IMR-90 (cell line): ENCODE measurements at regions not wholly inside any gene's neighbourhood (a gene's known extent, or its start where the extent isn't known, plus 50 kb on each side); places are given as distances from the start of the nearest gene placed in this dataset.

ENCODE experiments used
- ATAC-seq: fragments of 200-7000 bp; cut with Tn5 transposase; 2 replicates; pipeline ENCODE4 v1.9.1; 2020; ENCODE audit warnings: low read depth, mild to moderate bottlenecking, moderate library complexity
- BruUV-seq: library from RNA; stranded (reverse); fragments of 400-500 nt; replicated peaks from 2 replicates; lab custom pipeline; 2021; lab: Mats Ljungman, UMichigan
- CTCF ChIA-PET: fragments of 300-600 bp; formaldehyde crosslinking; extraction: SDS; loops from one replicate; lab custom pipeline; 2021; ENCODE audit warnings: antibody characterized with exemption; lab: Yijun Ruan, JAX
- POLR2A ChIA-PET: fragments of 300-600 bp; sonication (Branson Sonifier 250); formaldehyde crosslinking; loops from one replicate; lab custom pipeline; 2022; ENCODE audit warnings: antibody characterized with exemption; ENCODE audit not compliant: unreplicated experiment; lab: Charles Lee
- DNase-seq: peaks from one replicate; pipeline ENCODE4 v3.0.0; 2013
- H2AFZ ChIP-seq: replicated peaks from 2 replicates; pipeline ENCODE3; 2013; ENCODE audit warnings: low read length, mild to moderate bottlenecking; ENCODE audit not compliant: poor library complexity
- H2AK5ac ChIP-seq: 2 replicates; pipeline ENCODE4 v1.6.1; 2013; ENCODE audit warnings: low read depth, low read length, inconsistent platforms
- H2AK9ac ChIP-seq: replicated peaks from 2 replicates; pipeline ENCODE3; 2013; ENCODE audit warnings: mild to moderate bottlenecking, low read depth, low read length, moderate library complexity; ENCODE audit not compliant: poor library complexity
- H2BK120ac ChIP-seq: 2 replicates; pipeline ENCODE4 v1.6.1; 2013; ENCODE audit warnings: low read depth, low read length, inconsistent platforms
- H2BK15ac ChIP-seq: 3 replicates; pipeline ENCODE4 v1.6.1; 2013; ENCODE audit warnings: low read depth, low read length, inconsistent platforms
- H2BK20ac ChIP-seq: 2 replicates; pipeline ENCODE4 v1.6.1; 2013; ENCODE audit warnings: low read depth, mild to moderate bottlenecking, inconsistent platforms, low read length, moderate library complexity
- H2BK5ac ChIP-seq: 2 replicates; pipeline ENCODE4 v1.6.1; 2013; ENCODE audit warnings: mild to moderate bottlenecking, low read depth, low read length, inconsistent platforms; ENCODE audit not compliant: poor library complexity, severe bottlenecking
- H3K14ac ChIP-seq: replicated peaks from 2 replicates; pipeline ENCODE4 v1.6.1; 2013; ENCODE audit warnings: low read depth, low read length, inconsistent platforms
- H3K18ac ChIP-seq: 2 replicates; pipeline ENCODE4 v1.6.1; 2013; ENCODE audit warnings: low read depth, low read length, control low read depth
- H3K23ac ChIP-seq: 2 replicates; pipeline ENCODE4 v1.6.1; 2013; ENCODE audit warnings: low read depth, low read length, inconsistent platforms
- H3K27ac ChIP-seq: 2 replicates; pipeline ENCODE4 v1.5.1; 2013; ENCODE audit warnings: mild to moderate bottlenecking, control low read depth, low read length; ENCODE audit not compliant: insufficient read depth
- H3K27me3 ChIP-seq: 2 replicates; pipeline ENCODE4 v1.6.1; 2013; ENCODE audit warnings: low read length; ENCODE audit not compliant: control insufficient read depth, insufficient read depth
- H3K36me3 ChIP-seq: 2 replicates; pipeline ENCODE4 v1.6.1; 2013; ENCODE audit warnings: low read length, mixed read lengths; ENCODE audit not compliant: control insufficient read depth, insufficient read depth
- H3K4ac ChIP-seq: 2 replicates; pipeline ENCODE4 v1.6.1; 2013; ENCODE audit warnings: low read depth, low read length, inconsistent platforms
- H3K4me1 ChIP-seq: 2 replicates; pipeline ENCODE4 v1.6.1; 2013; ENCODE audit warnings: low read length, mixed read lengths; ENCODE audit not compliant: control insufficient read depth, insufficient read depth
- H3K4me2 ChIP-seq: 2 replicates; pipeline ENCODE4 v1.6.1; 2013; ENCODE audit warnings: low read depth, mild to moderate bottlenecking, control low read depth, low read length, moderate library complexity
- H3K4me3 ChIP-seq: 2 replicates; pipeline ENCODE4 v1.5.1; 2013; ENCODE audit warnings: low read depth, mild to moderate bottlenecking, control low read depth, low read length, moderate library complexity; ENCODE audit not compliant: insufficient read depth
- H3K56ac ChIP-seq: 2 replicates; pipeline ENCODE4 v1.6.1; 2013; ENCODE audit warnings: low read length, inconsistent platforms; ENCODE audit not compliant: insufficient read depth; ENCODE audit errors: extremely low read depth
- H3K79me1 ChIP-seq, 2 experiments: 2 replicates each; pipeline ENCODE4 v1.6.1; 2013; ENCODE audit warnings: low read length in 2 of 2, inconsistent platforms in 1 of 2, low read depth in 1 of 2
- H3K9ac ChIP-seq: 2 replicates; pipeline ENCODE4 v1.6.1; 2013; ENCODE audit warnings: low read depth, low read length, control low read depth
- H3K9me1 ChIP-seq: 2 replicates; pipeline ENCODE4 v1.6.1; 2013; ENCODE audit warnings: low read length, inconsistent platforms; ENCODE audit not compliant: insufficient read depth
- H3K9me3 ChIP-seq: 2 replicates; pipeline ENCODE4 v1.6.1; 2013; ENCODE audit warnings: low read length; ENCODE audit not compliant: control insufficient read depth, insufficient read depth
- H4K20me1 ChIP-seq: 2 replicates; pipeline ENCODE4 v1.6.1; 2013; ENCODE audit warnings: low read length, inconsistent platforms; ENCODE audit not compliant: insufficient read depth
- H4K5ac ChIP-seq: 2 replicates; pipeline ENCODE4 v1.6.1; 2013; ENCODE audit warnings: mild to moderate bottlenecking, low read depth, low read length, control low read depth
- H4K8ac ChIP-seq, 2 experiments: 2 replicates each; pipeline ENCODE4 v1.6.1; 2013; ENCODE audit warnings: low read depth in 2 of 2, low read length in 2 of 2, control low read depth in 1 of 2, inconsistent platforms in 1 of 2
- H4K91ac ChIP-seq: 2 replicates; pipeline ENCODE4 v1.6.1; 2013; ENCODE audit warnings: low read depth, low read length, inconsistent platforms; ENCODE audit not compliant: insufficient read depth
- BHLHE40 ChIP-seq: fragments of 150-350 bp; IDR thresholded peaks from 2 replicates; pipeline ENCODE4 v1.6.1; 2016; ENCODE audit warnings: mild to moderate bottlenecking, low read depth, low read length
- ELK1 ChIP-seq: fragments of 150-350 bp; IDR thresholded peaks from 2 replicates; pipeline ENCODE4 v1.6.1; 2016; ENCODE audit warnings: low read depth, mild to moderate bottlenecking, low read length, moderate library complexity, borderline replicate concordance
- whole genome bisulfite sequencing, 2 experiments: methylation state at CpG; one replicate each; pipeline versions ENCODE4 v1.1.5 to v1.1.7; 2013; ENCODE audit warnings: missing lambda C conversion rate in 2 of 2; ENCODE audit not compliant: insufficient read length in 1 of 2; ENCODE audit errors: extremely low coverage in 2 of 2; 5-methylcytosine and 5-hydroxymethylcytosine counted together
- dilution Hi-C: fragments of 300-500 bp; cut with HindIII; formaldehyde crosslinking; loops from one replicate; pipeline ENCODE4 v1.14.3; 2018; ENCODE audit warnings: low sequenced_read_pairs; ENCODE audit not compliant: unreplicated experiment
- in situ Hi-C: fragments of 300-500 bp; cut with MboI; formaldehyde crosslinking; loops from 3 replicates; pipeline ENCODE4 v1.14.3; 2019; ENCODE audit warnings: low sequenced_read_pairs, inconsistent platforms, mixed read lengths
- intact Hi-C: fragments of 100-400 bp; cut with micrococcal nuclease; formaldehyde crosslinking; loops from 2 replicates; pipeline ENCODE4 v1.10.0; 2022

DNA sequence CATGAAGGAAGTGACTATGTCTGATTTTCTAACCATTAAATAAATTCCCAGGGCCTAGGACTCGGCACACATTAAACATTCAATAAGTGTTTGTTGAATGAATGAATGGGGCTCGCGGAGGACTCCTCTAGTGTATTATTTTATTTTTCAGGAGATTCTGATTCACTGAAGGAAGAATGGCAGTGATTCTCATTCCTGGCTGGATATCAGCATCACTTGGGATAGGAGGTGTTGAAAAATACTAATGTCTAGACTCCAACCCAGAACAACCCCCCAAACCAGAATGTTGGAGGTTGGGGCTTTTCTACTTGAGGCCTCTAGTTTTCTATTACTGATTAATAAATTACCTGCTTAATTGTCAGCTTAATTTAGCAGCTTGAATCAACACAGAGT is 195.4 kb downstream of the BTBD3 start:
- WGBS, 2 experiments: no CpG with 5 or more reads among the region's 3 CpGs
- in situ Hi-C loops (no loop called here), dilution Hi-C loops (no loop called here), intact Hi-C loops (no loop called here)
- CTCF ChIA-PET: no interaction called here
- H3K4me3 ChIP-seq: no peak overlapping the region
- DNase-seq (no peak), ATAC-seq (no peak)
- H3K27ac ChIP-seq: no peak overlapping the region
- no peak overlapping the region for H3K9ac ChIP-seq
- H3K79me1 ChIP-seq: no peaks in the 10 kb centered on the region
- no peak overlapping the region for H3K23ac ChIP-seq
- no peak overlapping the region for H4K91ac ChIP-seq
- no TSS peak for BruUV-seq
- no peak overlapping the region for H3K56ac ChIP-seq
- no peak overlapping the region for H3K4me2 ChIP-seq
- no peaks in the 10 kb centered on the region for H4K20me1 ChIP-seq
- H2AK5ac ChIP-seq: no peak overlapping the region
- H3K4ac ChIP-seq: no peak overlapping the region
- no peaks in the 10 kb centered on the region for H3K4me1 ChIP-seq
- no peak overlapping the region for H2BK5ac ChIP-seq
- TF ChIP-seq BHLHE40: no peak
- TF ChIP-seq ELK1: no peak
- no peak overlapping the region for H2BK20ac ChIP-seq
- H2AK9ac ChIP-seq: no peak overlapping the region
- H2BK120ac ChIP-seq: no peak overlapping the region
- no peaks in the 10 kb centered on the region for H3K9me3 ChIP-seq
- no peaks in the 10 kb centered on the region for H3K27me3 ChIP-seq
- no peak overlapping the region for H2AFZ ChIP-seq
- no peak overlapping the region for H2BK15ac ChIP-seq
- H3K9me1 ChIP-seq: no peaks in the 10 kb centered on the region
- H4K5ac ChIP-seq: no peak overlapping the region
- no peak overlapping the region for H3K18ac ChIP-seq
- H3K14ac ChIP-seq: no peak overlapping the region
- H4K8ac ChIP-seq: no peak overlapping the region
- no peaks in the 10 kb centered on the region for H3K36me3 ChIP-seq
- POLR2A ChIA-PET: no interaction called here
